IPS-20b (cell line): ENCODE measurements at regions not wholly inside any gene's neighbourhood (a gene's known extent, or its start where the extent isn't known, plus 50 kb on each side); places are given as distances from the start of the nearest gene placed in this dataset.

Experiments
- H3K27ac ChIP-seq: one replicate; pipeline ENCODE4 v1.5.1; 2013; ENCODE audit warnings: low read length
- H3K27me3 ChIP-seq: 2 replicates; pipeline ENCODE4 v1.6.1; 2013; ENCODE audit warnings: mild to moderate bottlenecking, low read length, inconsistent platforms; ENCODE audit not compliant: insufficient read depth
- H3K36me3 ChIP-seq: 2 replicates; pipeline ENCODE4 v1.6.1; 2013; ENCODE audit warnings: low read depth, mild to moderate bottlenecking, inconsistent platforms, low read length, moderate library complexity; ENCODE audit not compliant: insufficient read depth
- H3K4me1 ChIP-seq: 2 replicates; pipeline ENCODE4 v1.6.1; 2013; ENCODE audit warnings: mild to moderate bottlenecking, control low read depth, inconsistent platforms, low read length, moderate library complexity; ENCODE audit not compliant: insufficient read depth
- H3K4me3 ChIP-seq: 2 replicates; pipeline ENCODE4 v1.5.1; 2013; ENCODE audit warnings: mild to moderate bottlenecking, low read length, inconsistent platforms
- H3K9ac ChIP-seq: 2 replicates; pipeline ENCODE4 v1.6.1; 2013; ENCODE audit warnings: low read depth, mild to moderate bottlenecking, inconsistent platforms, low read length, moderate library complexity
- H3K9me3 ChIP-seq: 2 replicates; pipeline ENCODE4 v1.6.1; 2013; ENCODE audit warnings: mild to moderate bottlenecking, low read depth, low read length, inconsistent platforms; ENCODE audit not compliant: insufficient read depth

DNA sequence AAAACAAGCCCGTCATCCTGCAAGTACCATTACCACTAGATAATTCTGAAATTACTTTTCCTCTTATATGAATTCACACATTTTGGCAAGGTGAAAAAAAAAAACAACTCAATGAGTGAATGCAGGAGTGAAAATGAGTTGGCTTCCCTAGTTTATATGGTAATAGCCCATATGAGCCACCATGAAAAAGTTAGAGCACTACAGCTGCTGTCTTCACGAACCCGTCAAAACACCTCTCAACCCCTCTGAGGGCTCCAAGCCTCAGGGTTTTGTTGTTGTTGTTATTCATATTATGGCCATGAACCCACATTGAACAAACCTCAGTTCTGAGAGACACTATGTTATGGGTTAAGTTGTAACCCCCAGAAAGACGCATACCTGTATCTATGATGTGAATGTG is 289.9 kb upstream of the CAND1 start:
- no peaks in the 10 kb centered on the region for H3K27me3 ChIP-seq
- no peaks in the 10 kb centered on the region for H3K4me1 ChIP-seq
- no peak overlapping the region for H3K9ac ChIP-seq
- no peaks in the 10 kb centered on the region for H3K36me3 ChIP-seq
- H3K9me3 ChIP-seq, result no peaks in the 10 kb centered on the region
- no peak overlapping the region for H3K4me3 ChIP-seq
- no peak overlapping the region for H3K27ac ChIP-seq

DNA sequence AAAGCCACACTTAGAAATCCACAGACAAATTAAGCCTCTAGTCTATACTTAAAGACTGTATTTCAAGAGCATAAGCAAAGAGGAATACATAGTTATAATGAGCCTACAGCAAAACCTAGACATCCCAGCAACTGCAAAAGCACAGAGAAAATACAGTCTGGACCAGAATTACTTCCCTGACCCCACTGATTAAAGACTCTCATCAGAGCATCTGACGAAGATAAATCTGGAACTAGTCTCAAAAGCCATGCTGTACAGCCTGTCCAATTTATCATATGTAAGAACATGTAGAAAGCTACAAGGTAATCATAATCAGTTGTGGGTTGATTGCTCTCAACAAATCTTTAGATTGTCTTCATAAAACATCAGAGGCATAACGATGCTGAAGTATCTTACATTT is 285.1 kb upstream of the CAND1 start:
- no peaks in the 10 kb centered on the region for H3K4me1 ChIP-seq
- H3K36me3 ChIP-seq, result no peaks in the 10 kb centered on the region
- H3K9me3 ChIP-seq, result no peaks in the 10 kb centered on the region
- H3K27ac ChIP-seq, result no peak overlapping the region
- H3K4me3 ChIP-seq, result no peak overlapping the region
- H3K27me3 ChIP-seq, result no peaks in the 10 kb centered on the region
- no peak overlapping the region for H3K9ac ChIP-seq

DNA sequence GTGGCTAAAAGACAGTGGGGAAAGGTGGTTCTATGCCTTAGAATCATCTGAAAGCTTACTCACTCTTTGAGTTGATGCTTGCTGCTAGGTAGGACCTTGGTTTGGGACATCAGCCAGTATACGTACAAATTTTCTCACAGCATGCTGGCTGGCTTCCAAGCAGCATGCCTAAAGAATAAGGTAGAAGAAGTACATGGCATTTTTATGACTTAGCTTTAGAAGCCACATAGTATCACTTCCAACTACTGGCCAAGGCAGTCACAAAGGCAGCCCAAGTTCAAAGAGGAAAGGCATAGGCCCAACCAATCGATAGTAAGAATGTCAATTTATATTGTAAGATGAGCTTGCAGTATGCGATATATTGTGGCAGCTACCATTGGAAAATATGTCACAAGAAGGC is 284.2 kb upstream of the CAND1 start:
- no peak overlapping the region for H3K4me3 ChIP-seq
- H3K9me3 ChIP-seq, result no peaks in the 10 kb centered on the region
- no peaks in the 10 kb centered on the region for H3K27me3 ChIP-seq
- no peak overlapping the region for H3K27ac ChIP-seq
- H3K9ac ChIP-seq, result no peak overlapping the region
- H3K4me1 ChIP-seq, result no peaks in the 10 kb centered on the region
- no peaks in the 10 kb centered on the region for H3K36me3 ChIP-seq

DNA sequence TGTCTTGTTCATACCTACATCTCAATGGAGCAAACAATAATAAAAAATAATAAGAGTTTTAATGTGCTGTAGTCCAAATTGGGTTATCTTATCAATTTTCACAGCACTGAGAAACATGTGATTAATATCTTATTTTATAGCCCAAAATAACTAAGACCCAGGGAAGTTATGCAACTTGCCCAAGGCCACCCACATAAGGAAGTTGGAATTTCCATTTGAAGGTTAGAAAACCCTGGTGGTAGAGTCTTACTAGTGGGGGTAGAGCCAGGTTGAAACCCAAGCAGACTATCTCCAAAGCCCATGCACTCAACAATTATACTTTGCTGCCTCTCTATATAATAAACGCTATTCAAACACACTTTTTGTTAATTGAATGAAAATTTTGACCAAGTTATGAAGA is 270.0 kb upstream of the CAND1 start:
- Histone ChIP-seq H3K27ac (no peak overlapping the region), H3K4me1 (peaks cover 6% of the 10 kb centered on the region; the same call in 1 of the 2 replicates), H3K27me3 (no peaks in the 10 kb centered on the region), H3K4me3 (no peak overlapping the region), H3K36me3 (no peaks in the 10 kb centered on the region), H3K9ac (no peak overlapping the region), H3K9me3 (no peaks in the 10 kb centered on the region)

DNA sequence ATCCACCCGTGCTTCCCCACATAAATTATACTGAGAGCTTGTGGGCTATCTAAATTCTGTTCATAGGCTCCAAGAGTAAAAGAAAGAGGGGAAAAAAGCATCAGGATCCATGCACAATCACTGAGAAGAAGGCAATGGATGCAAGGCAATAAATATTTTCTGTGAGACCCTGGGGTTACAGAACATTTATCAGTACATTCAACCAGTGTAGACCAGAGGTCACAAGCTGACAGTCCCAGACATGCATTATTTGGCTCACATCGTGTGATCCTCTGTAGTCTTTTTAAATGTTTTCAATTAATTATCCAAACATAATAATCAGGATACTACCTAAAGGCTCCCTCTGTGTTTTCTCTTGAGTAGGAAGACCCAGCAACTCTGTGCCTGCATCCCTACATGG is 267.9 kb upstream of the CAND1 start:
- Histone ChIP-seq H3K27me3 (no peaks in the 10 kb centered on the region), H3K27ac (no peak overlapping the region)

DNA sequence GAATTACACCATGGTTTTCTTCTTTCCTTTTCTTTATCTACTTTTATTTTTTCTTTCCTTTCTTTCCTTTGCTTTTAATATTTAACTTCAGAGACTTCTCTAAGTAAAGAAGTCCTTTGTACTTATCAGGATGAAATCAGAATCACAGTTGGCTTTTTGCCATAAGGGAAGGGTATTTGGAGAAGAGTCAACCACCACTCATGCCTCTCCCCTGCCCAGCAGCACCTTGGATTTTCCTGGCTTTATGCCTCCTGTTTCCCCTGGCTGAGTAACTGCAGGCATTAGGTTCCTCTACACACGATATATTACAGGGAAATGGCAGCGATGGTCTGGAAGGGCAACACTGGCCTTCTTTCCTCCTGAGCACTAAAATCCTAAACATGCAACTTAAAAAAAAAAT is 266.4 kb upstream of the CAND1 start:
- H3K9ac ChIP-seq, result no peak overlapping the region
- no peaks in the 10 kb centered on the region for H3K9me3 ChIP-seq
- peaks cover 4% of the 10 kb centered on the region; the same call in 1 of the 2 replicates for H3K4me1 ChIP-seq
- no peak overlapping the region for H3K4me3 ChIP-seq
- no peaks in the 10 kb centered on the region for H3K27me3 ChIP-seq
- no peaks in the 10 kb centered on the region for H3K36me3 ChIP-seq
- H3K27ac ChIP-seq, result no peak overlapping the region

More for the DNA sequence above, 267.9 kb upstream of the CAND1 start:
- Histone ChIP-seq H3K4me3 (no peak overlapping the region), H3K36me3 (no peaks in the 10 kb centered on the region), H3K4me1 (peaks cover 6% of the 10 kb centered on the region; the same call in 1 of the 2 replicates), H3K9me3 (no peaks in the 10 kb centered on the region), H3K9ac (no peak overlapping the region)

DNA sequence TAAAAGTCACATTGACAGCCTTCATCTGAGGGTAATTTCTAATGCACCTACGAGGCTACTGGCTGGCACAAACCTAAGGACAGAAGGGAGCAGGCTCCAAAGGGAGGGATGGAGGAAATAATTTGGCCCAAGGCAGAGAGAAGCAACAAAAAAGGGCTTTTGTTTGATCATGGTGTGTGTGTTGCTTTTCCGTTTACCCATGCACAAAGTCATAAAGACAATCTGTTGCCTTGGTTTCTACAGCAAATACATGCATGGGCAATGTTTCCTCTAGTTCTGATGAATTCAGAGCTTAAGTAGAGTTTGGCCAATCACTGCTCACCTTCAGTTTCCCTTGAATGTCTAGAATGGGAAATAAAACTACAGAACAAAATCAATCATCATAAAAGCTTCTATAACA is 262.5 kb upstream of the CAND1 start:
- Histone ChIP-seq H3K9me3 (no peaks in the 10 kb centered on the region), H3K36me3 (no peaks in the 10 kb centered on the region), H3K27ac (no peak overlapping the region), H3K9ac (no peak overlapping the region), H3K27me3 (no peaks in the 10 kb centered on the region), H3K4me1 (no peaks in the 10 kb centered on the region), H3K4me3 (no peak overlapping the region)

DNA sequence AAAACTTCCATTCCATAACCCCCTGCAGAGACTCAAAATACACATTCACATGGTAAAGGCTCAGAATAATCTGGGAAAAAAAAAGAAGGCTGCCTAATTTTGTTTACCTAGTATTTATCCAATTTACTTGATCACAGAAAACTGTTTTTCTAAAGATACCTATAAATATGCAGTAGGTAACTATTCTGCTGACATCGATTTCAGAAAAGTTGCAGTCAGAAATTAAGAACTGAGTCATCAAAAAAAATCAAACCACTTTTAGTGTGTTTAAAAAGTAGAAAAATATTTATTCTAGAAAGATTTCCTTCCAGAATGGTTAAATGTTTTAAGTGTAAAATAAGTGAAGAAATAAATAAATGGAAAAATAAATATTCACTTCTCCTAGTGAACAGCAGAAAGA is 254.5 kb upstream of the CAND1 start:
- Histone ChIP-seq H3K4me3 (no peak overlapping the region), H3K36me3 (no peaks in the 10 kb centered on the region), H3K27me3 (no peaks in the 10 kb centered on the region), H3K9me3 (no peaks in the 10 kb centered on the region), H3K4me1 (peaks cover 23% of the 10 kb centered on the region; the same call in 1 of the 2 replicates), H3K9ac (no peak overlapping the region), H3K27ac (no peak overlapping the region)

DNA sequence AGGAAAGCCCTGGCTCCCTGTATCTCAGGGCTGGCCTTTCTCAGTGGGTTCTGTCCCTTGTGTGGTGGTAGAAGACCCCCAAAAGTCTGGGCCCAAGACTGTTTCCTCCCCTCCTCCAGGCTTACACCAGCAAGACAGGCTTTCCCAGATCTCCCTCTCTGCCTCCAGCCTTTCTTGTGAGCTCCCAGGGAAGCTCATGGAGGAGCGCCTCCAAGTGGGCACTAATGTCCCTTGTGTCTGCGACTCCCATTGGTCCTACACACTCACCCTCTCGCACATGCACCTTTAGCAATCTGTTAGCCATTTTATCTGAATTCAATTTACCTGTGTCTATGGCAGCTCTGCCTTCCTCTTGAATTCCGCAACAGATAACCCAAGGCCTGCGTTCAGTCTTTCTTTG is 251.1 kb upstream of the CAND1 start:
- Histone ChIP-seq H3K27ac (no peak overlapping the region), H3K9ac (no peak overlapping the region), H3K27me3 (no peaks in the 10 kb centered on the region), H3K4me1 (peaks cover 23% of the 10 kb centered on the region; the same call in 1 of the 2 replicates), H3K9me3 (no peaks in the 10 kb centered on the region), H3K36me3 (no peaks in the 10 kb centered on the region), H3K4me3 (no peak overlapping the region)

DNA sequence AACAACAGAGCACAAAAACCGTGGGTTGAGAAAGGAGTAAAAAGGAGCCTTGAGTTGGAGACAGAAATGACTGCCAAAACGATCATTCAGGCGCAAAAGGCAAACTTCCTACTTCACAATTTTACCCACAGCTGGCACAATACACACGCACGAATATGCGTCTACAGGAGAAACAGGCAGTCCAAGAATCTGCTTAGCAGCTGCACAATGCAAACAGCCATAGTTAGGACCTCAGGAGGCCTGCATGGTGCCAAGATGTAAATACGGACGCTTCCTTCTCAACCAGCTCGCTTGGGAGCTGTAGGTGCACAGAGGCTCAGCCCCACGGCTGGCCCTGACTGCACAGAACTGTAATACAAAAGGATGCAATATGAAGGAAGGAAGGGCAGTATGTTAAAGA is 250.1 kb upstream of the CAND1 start:
- Histone ChIP-seq H3K36me3 (no peaks in the 10 kb centered on the region), H3K4me1 (peaks cover 19% of the 10 kb centered on the region; the same call in 1 of the 2 replicates), H3K4me3 (no peak overlapping the region), H3K9me3 (no peaks in the 10 kb centered on the region), H3K9ac (peak overlapping the region; percentile 9; the same call in 1 of the 2 replicates), H3K27me3 (no peaks in the 10 kb centered on the region), H3K27ac (no peak overlapping the region)

DNA sequence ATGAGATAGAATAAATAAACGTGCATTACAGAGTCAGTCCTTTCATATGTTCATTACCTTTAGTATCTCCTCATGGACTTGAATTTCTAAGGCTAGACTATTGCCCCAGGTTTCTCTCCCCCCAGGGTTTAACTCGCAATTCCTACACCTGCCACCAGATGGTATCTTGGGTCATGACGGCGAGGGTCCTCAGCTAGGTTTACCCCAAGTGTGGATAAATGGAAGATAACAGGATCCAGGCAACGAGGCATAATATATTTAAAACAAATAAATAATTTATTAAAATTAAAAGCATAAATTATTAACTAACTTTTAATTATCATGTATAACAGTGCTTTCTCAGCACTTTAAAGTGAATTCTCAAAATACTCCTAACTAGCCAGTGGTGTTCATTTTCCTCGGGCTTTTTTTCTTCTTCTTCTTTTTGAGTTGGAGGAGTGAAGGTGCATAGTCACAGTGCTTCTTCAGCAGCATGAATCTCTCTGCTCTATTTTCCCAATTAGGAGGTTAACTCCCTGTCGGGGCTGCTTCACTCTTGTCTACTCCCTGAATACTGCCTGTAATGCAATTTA is 243.5 kb upstream of the CAND1 start:
- no peaks in the 10 kb centered on the region for H3K27me3 ChIP-seq
- H3K4me3 ChIP-seq, result no peak overlapping the region
- H3K9me3 ChIP-seq, result no peaks in the 10 kb centered on the region
- no peaks in the 10 kb centered on the region for H3K36me3 ChIP-seq
- no peak overlapping the region for H3K27ac ChIP-seq
- no peaks in the 10 kb centered on the region for H3K4me1 ChIP-seq
- no peak overlapping the region for H3K9ac ChIP-seq

DNA sequence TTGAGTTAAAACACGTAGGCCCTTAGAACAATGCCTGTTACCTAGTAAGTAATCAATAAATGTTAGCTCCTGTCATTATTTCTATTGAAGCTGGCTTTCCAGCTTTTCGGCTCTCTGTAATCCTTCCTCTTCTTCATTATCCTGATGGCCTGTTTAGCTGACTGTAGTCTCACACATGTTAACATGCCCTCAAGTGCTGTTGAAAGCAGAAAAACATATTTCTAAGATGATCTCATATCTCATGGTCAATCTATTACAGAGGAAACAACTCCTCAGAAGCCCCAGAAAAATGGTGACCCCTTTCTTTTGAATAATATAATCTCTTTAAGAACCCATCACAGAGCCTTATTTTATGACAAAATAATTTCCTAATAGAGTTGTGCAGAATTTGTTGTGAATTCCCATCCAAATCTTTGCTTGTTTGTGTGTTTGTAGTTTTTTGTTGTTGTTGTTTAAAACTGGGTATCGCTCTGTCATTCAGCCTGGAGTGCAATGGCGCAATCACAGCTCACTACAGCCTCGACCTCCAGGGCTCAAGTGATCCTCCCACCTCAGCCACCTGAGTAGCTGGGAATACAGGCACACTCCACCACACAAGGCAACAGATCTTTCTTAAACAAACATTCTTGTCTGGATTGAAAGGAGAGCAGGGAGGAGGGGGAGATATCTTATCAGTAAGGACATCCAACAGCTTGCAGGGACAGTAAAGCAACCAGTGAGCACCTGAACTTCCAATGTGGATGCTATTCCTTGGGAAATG is 242.5 kb upstream of the CAND1 start:
- H3K36me3 ChIP-seq, result no peaks in the 10 kb centered on the region
- H3K9me3 ChIP-seq, result no peaks in the 10 kb centered on the region
- H3K27ac ChIP-seq, result no peak overlapping the region
- H3K4me1 ChIP-seq, result no peaks in the 10 kb centered on the region
- H3K4me3 ChIP-seq, result no peak overlapping the region
- H3K9ac ChIP-seq, result no peak overlapping the region
- H3K27me3 ChIP-seq, result no peaks in the 10 kb centered on the region
